Neural progenitor cell (in vitro differentiated cells): ENCODE measurements at regions not wholly inside any gene's neighbourhood (a gene's known extent, or its start where the extent isn't known, plus 50 kb on each side); places are given as distances from the start of the nearest gene placed in this dataset.

Experiments
- CTCF ChIP-seq: fragments of 200-600 bp; sonication (generic); IDR thresholded peaks from 2 replicates; pipeline ENCODE4 v1.5.1; 2017; ENCODE audit warnings: antibody characterized with exemption, mild to moderate bottlenecking
- EZH2 ChIP-seq: fragments of 200-600 bp; sonication (generic); IDR thresholded peaks from 2 replicates; pipeline ENCODE4 v1.6.1; 2017; ENCODE audit warnings: antibody characterized with exemption, mild to moderate bottlenecking, moderate library complexity

GRCh38 chr5:56461584-56461983 lies 228.5 kb upstream of the ANKRD55 start:
- TF ChIP-seq EZH2, result no peak
- TF ChIP-seq CTCF, result no peak
